Type B pancreatic cell (in vitro differentiated cells): ENCODE measurements at regions not wholly inside any gene's neighbourhood (a gene's known extent, or its start where the extent isn't known, plus 50 kb on each side); places are given as distances from the start of the nearest gene placed in this dataset.

Source experiments
- DNase-seq: peaks from one replicate; pipeline ENCODE4 v3.0.0; 2021; ENCODE audit warnings: mixed read lengths; ENCODE audit not compliant: unreplicated experiment; ENCODE audit errors: extremely low spot score
- H3K27ac Mint-ChIP-seq: 2 replicates; pipeline ENCODE4 v1.8.0; 2021; ENCODE audit warnings: mild to moderate bottlenecking, mixed read lengths
- H3K27me3 Mint-ChIP-seq: 2 replicates; pipeline ENCODE4 v1.8.0; 2021; ENCODE audit warnings: mixed read lengths
- H3K36me3 Mint-ChIP-seq: 2 replicates; pipeline ENCODE4 v1.8.0; 2021; ENCODE audit warnings: mixed read lengths
- H3K4me1 Mint-ChIP-seq: one replicate; pipeline ENCODE4 v1.8.0; 2021; ENCODE audit warnings: mixed read lengths; ENCODE audit not compliant: unreplicated experiment
- H3K4me3 Mint-ChIP-seq: 2 replicates; pipeline ENCODE4 v1.8.0; 2021; ENCODE audit warnings: mild to moderate bottlenecking, mixed read lengths
- H3K9me3 Mint-ChIP-seq: 2 replicates; pipeline ENCODE4 v1.8.0; 2021; ENCODE audit warnings: mixed read lengths
- CTCF ChIP-seq: fragments of 200-600 bp; sonication (generic); conservative IDR thresholded peaks from 2 replicates; pipeline ENCODE4 v1.5.0; 2021; ENCODE audit warnings: antibody characterized with exemption, mild to moderate bottlenecking

DNA sequence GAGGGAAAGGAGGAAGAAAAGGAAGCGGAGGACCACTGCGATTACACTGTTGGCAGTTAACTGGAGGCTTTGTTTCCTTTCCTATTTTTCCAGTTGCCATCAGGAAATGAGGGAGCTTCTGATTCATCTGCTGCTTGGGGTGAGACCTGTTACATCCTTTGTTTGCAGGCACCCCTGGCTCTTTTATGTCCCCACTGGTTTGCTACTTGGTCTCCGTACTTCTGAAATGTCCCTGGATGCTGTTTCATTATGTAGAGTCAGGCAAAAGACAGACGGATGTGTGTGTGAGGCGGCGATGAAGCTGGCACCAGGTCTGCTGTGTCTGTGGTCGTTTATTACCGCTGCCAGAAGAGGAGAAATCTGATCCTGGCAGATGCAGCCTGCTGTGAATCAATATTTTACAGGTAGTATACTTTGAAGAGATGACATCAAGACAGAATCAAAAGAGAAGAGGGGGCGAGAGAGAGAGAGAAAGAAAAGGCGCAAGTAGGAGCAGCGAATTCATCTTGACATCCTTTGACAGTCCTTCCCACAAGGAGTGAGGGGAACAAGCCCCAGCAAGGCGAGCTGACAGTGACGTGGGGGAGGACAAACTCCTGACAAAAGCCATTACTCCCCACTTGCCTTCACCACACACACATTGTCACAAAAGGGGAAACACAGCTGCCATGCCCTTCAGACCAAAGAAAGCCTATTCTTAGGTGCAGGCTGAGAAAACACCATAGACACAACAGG is 145.9 kb upstream of the FBXL4 start:
- TF ChIP-seq CTCF, result no peak
- H3K9me3 Mint-ChIP-seq, result no peaks in the 10 kb centered on the region
- H3K36me3 Mint-ChIP-seq, result no peaks in the 10 kb centered on the region
- no peak for DNase-seq
- H3K4me3 Mint-ChIP-seq, result no peak overlapping the region
- no peaks in the 10 kb centered on the region for H3K4me1 Mint-ChIP-seq
- H3K27ac Mint-ChIP-seq, result no peak overlapping the region
- H3K27me3 Mint-ChIP-seq, result peaks cover 32% of the 10 kb centered on the region

DNA sequence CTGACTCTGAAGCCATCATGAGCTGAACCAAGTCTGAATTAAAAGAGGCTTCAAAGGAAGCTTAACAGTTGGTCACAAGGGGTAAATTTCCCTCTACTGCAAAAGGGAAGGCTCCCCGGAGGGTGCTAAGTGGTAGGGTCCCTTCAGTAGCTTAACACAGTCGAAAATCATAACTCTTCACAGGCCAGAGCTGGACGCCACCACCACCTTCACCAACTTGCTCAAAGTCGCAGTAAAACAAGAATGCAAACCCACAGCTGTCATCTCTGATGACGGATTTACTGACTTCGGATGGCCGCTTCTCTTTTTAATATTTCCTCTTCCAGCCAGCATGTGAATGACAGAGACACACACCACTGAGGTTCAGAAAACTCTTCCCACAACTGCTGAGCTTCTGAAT is 144.7 kb upstream of the FBXL4 start:
- DNase-seq, result no peak
- Mint-ChIP-seq H3K36me3 (no peaks in the 10 kb centered on the region), H3K27ac (no peak overlapping the region), H3K4me3 (no peak overlapping the region), H3K4me1 (no peaks in the 10 kb centered on the region), H3K27me3 (peaks cover 32% of the 10 kb centered on the region), H3K9me3 (no peaks in the 10 kb centered on the region)
- no peak for TF ChIP-seq CTCF

DNA sequence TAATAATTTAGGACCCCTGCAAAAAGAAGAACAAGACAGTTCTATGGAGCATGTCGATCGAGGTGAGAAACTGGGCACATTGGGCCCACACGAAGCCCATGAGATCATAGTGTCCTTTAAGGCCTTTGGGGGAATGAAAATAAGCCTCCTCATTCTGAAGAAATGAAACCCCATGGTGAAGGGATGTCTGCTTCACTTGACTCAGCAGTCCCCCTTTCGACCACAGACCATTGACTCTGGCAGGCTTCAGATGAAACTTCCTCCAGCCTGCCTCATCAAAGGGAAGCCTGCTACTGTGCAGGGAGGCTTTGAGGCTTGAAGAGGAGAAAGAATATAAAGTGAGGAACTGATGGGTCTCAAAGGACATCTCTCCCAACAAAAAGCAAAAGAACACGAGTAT is 144.2 kb upstream of the FBXL4 start:
- H3K9me3 Mint-ChIP-seq, result no peaks in the 10 kb centered on the region
- H3K27me3 Mint-ChIP-seq, result peaks cover 32% of the 10 kb centered on the region
- H3K36me3 Mint-ChIP-seq, result no peaks in the 10 kb centered on the region
- H3K27ac Mint-ChIP-seq, result no peak overlapping the region
- H3K4me1 Mint-ChIP-seq, result no peaks in the 10 kb centered on the region
- DNase-seq, result no peak
- no peak overlapping the region for H3K4me3 Mint-ChIP-seq
- no peak for TF ChIP-seq CTCF

- Mint-ChIP-seq H3K4me3 (no peak overlapping the region), H3K36me3 (no peaks in the 10 kb centered on the region), H3K27ac (no peak overlapping the region), H3K27me3 (peaks cover 5% of the 10 kb centered on the region), H3K9me3 (no peaks in the 10 kb centered on the region), H3K4me1 (no peaks in the 10 kb centered on the region)
- DNase-seq, result no peak
- TF ChIP-seq CTCF, result no peak
Measured at GRCh38 chr6:99080191-99080590, 132.4 kb upstream of the FBXL4 start.

- DNase-seq, result no peak
- Mint-ChIP-seq H3K4me3 (no peak overlapping the region), H3K36me3 (no peaks in the 10 kb centered on the region), H3K27ac (no peak overlapping the region), H3K4me1 (no peaks in the 10 kb centered on the region), H3K9me3 (no peaks in the 10 kb centered on the region), H3K27me3 (peaks cover 8% of the 10 kb centered on the region)
- TF ChIP-seq CTCF, result no peak
Measured at GRCh38 chr6:99079058-99079457, 131.3 kb upstream of the FBXL4 start.

GRCh38 chr6:99073223-99073622 is 125.5 kb upstream of the FBXL4 start:
- DNase-seq, result no peak
- H3K4me3 Mint-ChIP-seq, result no peak overlapping the region
- H3K27ac Mint-ChIP-seq, result no peak overlapping the region
- no peaks in the 10 kb centered on the region for H3K36me3 Mint-ChIP-seq
- no peak for TF ChIP-seq CTCF
- peaks cover 8% of the 10 kb centered on the region for H3K27me3 Mint-ChIP-seq
- no peaks in the 10 kb centered on the region for H3K9me3 Mint-ChIP-seq
- no peaks in the 10 kb centered on the region for H3K4me1 Mint-ChIP-seq
